Mucosa of rectum (tissue), 2 donors: ENCODE measurements at regions not wholly inside any gene's neighbourhood (a gene's known extent, or its start where the extent isn't known, plus 50 kb on each side); places are given as distances from the start of the nearest gene placed in this dataset.

ENCODE experiments used
- H3K27ac ChIP-seq, 2 donors: one replicate each; pipeline ENCODE4 v1.7.0; 2013; ENCODE audit warnings: inconsistent platforms in 2 of 2, low read depth in 2 of 2, low read length in 2 of 2
- H3K27me3 ChIP-seq, 2 donors: one replicate each; pipeline ENCODE4 v1.7.0; 2013; ENCODE audit warnings: low read length in 2 of 2; ENCODE audit not compliant: control insufficient read depth in 2 of 2, insufficient read depth in 2 of 2
- H3K36me3 ChIP-seq, 2 donors: one replicate each; pipeline ENCODE4 v1.7.0; 2013; ENCODE audit warnings: low read length in 2 of 2; ENCODE audit not compliant: control insufficient read depth in 2 of 2, insufficient read depth in 2 of 2
- H3K4me1 ChIP-seq, 2 donors: one replicate each; pipeline ENCODE4 v1.7.0; 2013; ENCODE audit warnings: low read length in 2 of 2, mild to moderate bottlenecking in 1 of 2; ENCODE audit not compliant: control insufficient read depth in 2 of 2, insufficient read depth in 2 of 2
- H3K4me3 ChIP-seq, 2 donors: one replicate each; pipeline ENCODE4 v1.7.0; 2013; ENCODE audit warnings: low read length in 2 of 2
- H3K9ac ChIP-seq, 2 donors: one replicate each; pipeline ENCODE4 v1.7.0; 2013; ENCODE audit warnings: low read length in 2 of 2, low read depth in 1 of 2, mild to moderate bottlenecking in 1 of 2
- H3K9me3 ChIP-seq, 2 donors: one replicate each; pipeline ENCODE4 v1.7.0; 2013; ENCODE audit warnings: low read length in 2 of 2; ENCODE audit not compliant: control insufficient read depth in 2 of 2
- donor health status: healthy.
- donor health status: Normal muscosa, but diverticular disease.

- Histone ChIP-seq H3K9ac (no peak overlapping the region), H3K4me1 (no peaks in the 10 kb centered on the region), H3K27ac (no peak overlapping the region), H3K36me3 (no peaks in the 10 kb centered on the region), H3K4me3 (no peak overlapping the region), H3K27me3 (no peaks in the 10 kb centered on the region), H3K9me3 (no peaks in the 10 kb centered on the region)
Observed at GRCh38 chr9:81776390-81776789, 87.0 kb upstream of the TLE1 start.

- H3K27me3 ChIP-seq = no peaks in the 10 kb centered on the region
- no peak overlapping the region for H3K4me3 ChIP-seq
- no peak overlapping the region for H3K27ac ChIP-seq
- no peak overlapping the region for H3K9ac ChIP-seq
- H3K9me3 ChIP-seq = no peaks in the 10 kb centered on the region
- no peaks in the 10 kb centered on the region for H3K4me1 ChIP-seq
- H3K36me3 ChIP-seq = no peaks in the 10 kb centered on the region
Observed at GRCh38 chr9:81776834-81777233, 87.5 kb upstream of the TLE1 start.

- Histone ChIP-seq H3K9me3 (no peaks in the 10 kb centered on the region), H3K27ac (no peak overlapping the region), H3K27me3 (no peaks in the 10 kb centered on the region), H3K9ac (no peak overlapping the region), H3K4me1 (no peaks in the 10 kb centered on the region), H3K4me3 (no peak overlapping the region), H3K36me3 (no peaks in the 10 kb centered on the region)
Observed at GRCh38 chr9:81777482-81777881, 88.1 kb upstream of the TLE1 start.

GRCh38 chr9:81782313-81782995, 93.1 kb upstream of the TLE1 start:
- no peaks in the 10 kb centered on the region for H3K9me3 ChIP-seq
- no peaks in the 10 kb centered on the region for H3K36me3 ChIP-seq
- H3K4me3 ChIP-seq = no peak overlapping the region
- no peak overlapping the region for H3K27ac ChIP-seq
- H3K4me1 ChIP-seq = no peaks in the 10 kb centered on the region
- H3K27me3 ChIP-seq = no peaks in the 10 kb centered on the region
- H3K9ac ChIP-seq = no peak overlapping the region

GRCh38 chr9:81787747-81788632, 98.6 kb upstream of the TLE1 start:
- H3K4me3 ChIP-seq = no peak overlapping the region
- no peaks in the 10 kb centered on the region for H3K27me3 ChIP-seq
- H3K9ac ChIP-seq = no peak overlapping the region
- H3K36me3 ChIP-seq = no peaks in the 10 kb centered on the region
- peaks cover 0 to 4% of the 10 kb centered on the region in 2 donors for H3K4me1 ChIP-seq
- no peak overlapping the region for H3K27ac ChIP-seq
- H3K9me3 ChIP-seq = no peaks in the 10 kb centered on the region

- no peak overlapping the region for H3K27ac ChIP-seq
- H3K4me3 ChIP-seq = no peak overlapping the region
- H3K9me3 ChIP-seq = no peaks in the 10 kb centered on the region
- no peak overlapping the region for H3K9ac ChIP-seq
- H3K27me3 ChIP-seq = no peaks in the 10 kb centered on the region
- H3K36me3 ChIP-seq = no peaks in the 10 kb centered on the region
- H3K4me1 ChIP-seq = peaks cover 0 to 4% of the 10 kb centered on the region in 2 donors
Observed at GRCh38 chr9:81789721-81790120, 100.4 kb upstream of the TLE1 start.

GRCh38 chr9:81790166-81790565, 100.8 kb upstream of the TLE1 start:
- Histone ChIP-seq H3K9me3 (no peaks in the 10 kb centered on the region), H3K27me3 (no peaks in the 10 kb centered on the region), H3K36me3 (no peaks in the 10 kb centered on the region), H3K27ac (no peak overlapping the region), H3K9ac (no peak overlapping the region), H3K4me1 (peaks cover 0 to 4% of the 10 kb centered on the region in 2 donors), H3K4me3 (no peak overlapping the region)

GRCh38 chr9:81791076-81791475, 101.7 kb upstream of the TLE1 start:
- Histone ChIP-seq H3K27me3 (no peaks in the 10 kb centered on the region), H3K4me1 (peaks cover 0 to 4% of the 10 kb centered on the region in 2 donors), H3K9me3 (no peaks in the 10 kb centered on the region), H3K4me3 (no peak overlapping the region), H3K27ac (no peak overlapping the region), H3K9ac (no peak overlapping the region), H3K36me3 (no peaks in the 10 kb centered on the region)

GRCh38 chr9:81798606-81799005, 109.3 kb upstream of the TLE1 start:
- H3K36me3 ChIP-seq = no peaks in the 10 kb centered on the region
- H3K4me3 ChIP-seq = no peak overlapping the region
- H3K9me3 ChIP-seq = no peaks in the 10 kb centered on the region
- no peak overlapping the region for H3K9ac ChIP-seq
- no peak overlapping the region for H3K27ac ChIP-seq
- no peaks in the 10 kb centered on the region for H3K4me1 ChIP-seq
- no peaks in the 10 kb centered on the region for H3K27me3 ChIP-seq

GRCh38 chr9:81801190-81801589, 111.8 kb upstream of the TLE1 start:
- Histone ChIP-seq H3K27me3 (no peaks in the 10 kb centered on the region), H3K9ac (no peak overlapping the region), H3K27ac (no peak overlapping the region), H3K36me3 (no peaks in the 10 kb centered on the region), H3K4me3 (no peak overlapping the region), H3K4me1 (no peaks in the 10 kb centered on the region), H3K9me3 (no peaks in the 10 kb centered on the region)
